Endothelial cell of umbilical vein (primary cell): ENCODE measurements at regions not wholly inside any gene's neighbourhood (a gene's known extent, or its start where the extent isn't known, plus 50 kb on each side); places are given as distances from the start of the nearest gene placed in this dataset.

Experiments used
- BruUV-seq: library from RNA; stranded (reverse); fragments of 400-500 nt; replicated peaks from 2 replicates; lab custom pipeline; 2021; lab: Mats Ljungman, UMichigan
- CTCF ChIA-PET: fragments of 300-600, 350-600 bp; sonication (Branson Sonifier 250); formaldehyde crosslinking; loops from one replicate; lab custom pipeline; 2021; ENCODE audit warnings: antibody characterized with exemption, inconsistent platforms; lab: Charles Lee
- POLR2A ChIA-PET: fragments of 300-600, 350-600 bp; sonication (Branson Sonifier 250); formaldehyde crosslinking; loops from one replicate; lab custom pipeline; 2021; ENCODE audit warnings: antibody characterized with exemption, inconsistent platforms; lab: Charles Lee
- DNase-seq: peaks from one replicate; pipeline ENCODE4 v3.0.0-alpha.2; 2011; ENCODE audit warnings: low read depth, low spot score
- FAIRE-seq: peaks from 2 replicates; lab custom pipeline; 2011; peaks lifted over from hg19 to GRCh38; lab: Jason Lieb, UNC
- H2AFZ ChIP-seq: 2 replicates; pipeline ENCODE4 v1.6.0; 2012; ENCODE audit warnings: low read depth, low read length, control low read depth, inconsistent platforms
- H3K27ac ChIP-seq: 2 replicates; pipeline ENCODE4 v1.5.1; 2011; ENCODE audit warnings: low read depth, mild to moderate bottlenecking, control low read depth, low read length, moderate library complexity; ENCODE audit not compliant: insufficient read depth
- H3K27me3 ChIP-seq, 2 experiments: 2 replicates each; pipeline versions ENCODE4 v1.6.0 to v1.6.1; 2011; ENCODE audit warnings: low read length in 2 of 2, mixed read lengths in 1 of 2; ENCODE audit not compliant: control insufficient read depth in 2 of 2, insufficient read depth in 2 of 2
- H3K36me3 ChIP-seq, 2 experiments: 2 replicates in 1 of 2; 3 replicates in 1 of 2; pipeline ENCODE4 v1.5.1; 2011; ENCODE audit warnings: low read length in 2 of 2, mild to moderate bottlenecking in 1 of 2, moderate library complexity in 1 of 2; ENCODE audit not compliant: control insufficient read depth in 2 of 2, insufficient read depth in 2 of 2; ENCODE audit errors: extremely low read depth in 1 of 2
- H3K4me1 ChIP-seq: 3 replicates; pipeline ENCODE4 v1.5.1; 2011; ENCODE audit warnings: mild to moderate bottlenecking, low read length; ENCODE audit not compliant: control insufficient read depth, insufficient read depth; ENCODE audit errors: extremely low read depth
- H3K4me2 ChIP-seq: 2 replicates; pipeline ENCODE4 v1.6.1; 2011; ENCODE audit warnings: low read length, control low read depth, mixed read lengths; ENCODE audit not compliant: insufficient read depth
- H3K4me3 ChIP-seq, 3 experiments: fragments of 200-600 bp in 1 of 3; sonication (generic), shearing (Covaris generic) in 1 of 3; replicated peaks in 1 of 3; 2 replicates each; pipeline ENCODE4 v1.5.1; 2011 to 2016; ENCODE audit warnings: control low read depth in 3 of 3, low read length in 3 of 3, mild to moderate bottlenecking in 2 of 3, inconsistent platforms in 1 of 3, low read depth in 1 of 3, moderate library complexity in 1 of 3; ENCODE audit not compliant: insufficient read depth in 1 of 3
- H3K79me2 ChIP-seq: 2 replicates; pipeline ENCODE4 v1.6.0; 2012; ENCODE audit warnings: low read length, inconsistent platforms; ENCODE audit not compliant: control insufficient read depth, insufficient read depth
- H3K9ac ChIP-seq: replicated peaks from 2 replicates; pipeline ENCODE3; 2011; ENCODE audit warnings: low read length, control low read depth; ENCODE audit not compliant: insufficient read depth; ENCODE audit errors: extremely low read depth
- H3K9me1 ChIP-seq: replicated peaks from 3 replicates; pipeline ENCODE4 v1.6.0; 2011; ENCODE audit warnings: mild to moderate bottlenecking, low read length; ENCODE audit not compliant: control insufficient read depth, insufficient read depth; ENCODE audit errors: extremely low read depth
- H3K9me3 ChIP-seq: replicated peaks from 2 replicates; pipeline ENCODE4 v1.5.1; 2012; ENCODE audit warnings: low read length, inconsistent platforms; ENCODE audit not compliant: control insufficient read depth, insufficient read depth
- H4K20me1 ChIP-seq: replicated peaks from 2 replicates; pipeline ENCODE3; 2011; ENCODE audit warnings: mild to moderate bottlenecking, low read length; ENCODE audit not compliant: control insufficient read depth, insufficient read depth; ENCODE audit errors: extremely low read depth
- EZH2 ChIP-seq: IDR thresholded peaks from 2 replicates; pipeline ENCODE4 v1.6.1; 2012; ENCODE audit warnings: borderline replicate concordance, low read depth, mild to moderate bottlenecking, moderate library complexity, low read length, inconsistent platforms; ENCODE audit not compliant: severe bottlenecking
- FOS ChIP-seq: IDR thresholded peaks from 2 replicates; pipeline ENCODE4 v1.6.1; 2011; ENCODE audit warnings: mild to moderate bottlenecking, low read length, moderate library complexity, borderline replicate concordance; ENCODE audit not compliant: insufficient read depth
- GATA2 ChIP-seq: IDR thresholded peaks from 2 replicates; pipeline ENCODE4 v1.7.0; 2011; ENCODE audit warnings: low read depth, mild to moderate bottlenecking, moderate library complexity, mixed read lengths, low read length; ENCODE audit not compliant: insufficient read length, insufficient read depth
- JUN ChIP-seq: IDR thresholded peaks from 2 replicates; pipeline ENCODE4 v1.6.1; 2011; ENCODE audit warnings: borderline replicate concordance, low read depth; ENCODE audit not compliant: insufficient read length, insufficient read depth
- MYC ChIP-seq: IDR thresholded peaks from one replicate; pipeline ENCODE4 v1.6.1; 2011; ENCODE audit warnings: mild to moderate bottlenecking, low read depth, low read length
- POLR2A ChIP-seq: IDR thresholded peaks from 2 replicates; pipeline ENCODE4 v1.6.1; 2012; ENCODE audit warnings: low read depth, mild to moderate bottlenecking, control low read depth, low read length
- POLR2AphosphoS5 ChIP-seq: IDR thresholded peaks from 2 replicates; pipeline ENCODE4 v1.6.1; 2012; ENCODE audit warnings: low read depth, mild to moderate bottlenecking, control low read depth, low read length, moderate library complexity; ENCODE audit not compliant: insufficient read depth
- dilution Hi-C: fragments of 300-500 bp; cut with MboI; formaldehyde crosslinking; loops from one replicate; pipeline ENCODE4 v1.15.0; 2019; ENCODE audit warnings: low sequenced_read_pairs; ENCODE audit not compliant: extremely low pct_ligation_motif_present
- intact Hi-C: fragments of 100-400 bp; cut with micrococcal nuclease; formaldehyde crosslinking; loops from one replicate; pipeline ENCODE4 v1.10.0; 2022
- TF ChIP-seq, protein P1 (sequence below): IDR thresholded peaks from 2 replicates; pipeline ENCODE4 v1.6.1; 2011; ENCODE audit not compliant: insufficient read depth, insufficient read length
- TF ChIP-seq, protein P2 (sequence below), 2 donors: IDR thresholded peaks; 1 replicate in 1 of 2; 2 replicates in 1 of 2; pipeline ENCODE4 v1.5.1; 2011; ENCODE audit warnings: low read length in 2 of 2, mild to moderate bottlenecking in 2 of 2, moderate library complexity in 2 of 2, control low read depth in 1 of 2, inconsistent platforms in 1 of 2, low read depth in 1 of 2; ENCODE audit not compliant: insufficient read depth in 1 of 2; ENCODE audit errors: extremely low read depth in 1 of 2

DNA sequence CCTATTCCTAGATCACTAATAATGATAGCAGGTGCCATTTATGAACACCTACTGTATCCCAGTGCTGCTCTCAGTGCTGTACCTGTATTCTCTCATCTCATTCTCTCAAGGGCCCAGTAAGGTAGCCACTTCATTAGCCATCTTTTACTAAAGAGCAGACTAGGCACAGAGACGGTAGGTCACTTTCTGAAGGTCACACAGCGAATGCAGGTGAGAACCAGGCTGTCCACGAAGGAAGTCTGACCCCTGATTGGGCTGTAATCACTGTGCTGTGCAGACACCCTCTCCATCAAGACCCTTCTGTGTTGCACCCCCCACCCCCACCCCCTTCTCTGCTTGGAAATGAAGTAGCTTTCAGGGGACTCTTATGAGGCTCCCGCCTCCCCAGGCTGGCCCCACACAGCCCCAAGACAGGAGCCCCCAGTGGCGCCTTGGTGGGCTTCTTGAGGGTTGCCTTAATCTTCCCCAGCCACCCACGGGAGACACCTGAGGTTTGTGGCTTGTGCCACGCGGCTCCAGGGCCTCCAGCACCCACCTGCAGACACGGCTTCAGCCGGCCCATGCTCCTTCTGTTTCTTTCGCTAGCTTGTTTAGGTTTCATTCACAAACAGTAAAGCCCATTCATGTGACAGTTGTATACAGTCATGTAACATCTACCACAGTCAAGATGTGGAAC lies 81.7 kb upstream of the FAM20C start:
- H2AFZ ChIP-seq: no peak overlapping the region
- ChIA-PET POLR2A (no interaction called here), CTCF (no interaction called here)
- H3K4me2 ChIP-seq: no peak overlapping the region
- H3K79me2 ChIP-seq: no peaks in the 10 kb centered on the region
- H3K9me1 ChIP-seq: no peaks in the 10 kb centered on the region
- H3K27ac ChIP-seq: no peak overlapping the region
- no peak overlapping the region for H3K9ac ChIP-seq
- H4K20me1 ChIP-seq: no peaks in the 10 kb centered on the region
- no TSS peak for BruUV-seq
- no peak for DNase-seq
- TF ChIP-seq GATA2 (no peak), JUN (no peak), EZH2 (no peak)
- TF ChIP-seq, protein P1, sequence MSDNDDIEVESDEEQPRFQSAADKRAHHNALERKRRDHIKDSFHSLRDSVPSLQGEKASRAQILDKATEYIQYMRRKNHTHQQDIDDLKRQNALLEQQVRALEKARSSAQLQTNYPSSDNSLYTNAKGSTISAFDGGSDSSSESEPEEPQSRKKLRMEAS: no peak
- H3K9me3 ChIP-seq: no peaks in the 10 kb centered on the region
- FAIRE-seq: no peak
- intact Hi-C loops (no loop called here), dilution Hi-C loops (no loop called here)
- H3K27me3 ChIP-seq: peaks cover 4 to 6% of the 10 kb centered on the region in 2 experiments
- H3K4me1 ChIP-seq: no peaks in the 10 kb centered on the region
- H3K4me3 ChIP-seq: no peak overlapping the region
- no peaks in the 10 kb centered on the region for H3K36me3 ChIP-seq

DNA sequence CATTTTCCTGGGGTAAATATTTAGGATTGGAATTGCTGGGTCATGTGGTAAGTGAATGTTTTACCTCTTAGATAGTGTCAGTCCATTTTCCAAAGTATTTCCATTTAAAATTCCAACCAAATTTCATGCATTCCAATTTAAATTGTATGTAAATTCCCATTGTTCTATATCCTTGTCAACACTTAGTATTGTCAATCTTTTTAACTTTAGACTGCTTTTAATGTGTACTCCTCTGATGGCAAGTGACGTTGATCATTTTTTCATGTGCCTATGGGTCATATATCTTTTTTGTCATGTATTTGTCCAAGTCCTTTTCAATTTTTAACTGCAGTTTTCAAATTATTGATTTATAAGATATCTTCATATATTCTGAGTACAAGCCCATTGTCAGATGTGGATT lies 80.8 kb upstream of the FAM20C start:
- no peaks in the 10 kb centered on the region for H4K20me1 ChIP-seq
- no peaks in the 10 kb centered on the region for H3K9me3 ChIP-seq
- H3K79me2 ChIP-seq: no peaks in the 10 kb centered on the region
- CTCF ChIA-PET: no interaction called here
- H3K4me3 ChIP-seq: no peak overlapping the region
- intact Hi-C loops: no loop called here
- no peak overlapping the region for H3K9ac ChIP-seq
- no peaks in the 10 kb centered on the region for H3K4me1 ChIP-seq
- BruUV-seq: no TSS peak
- dilution Hi-C loops: no loop called here
- no peak overlapping the region for H2AFZ ChIP-seq
- POLR2A ChIA-PET: no interaction called here
- H3K27me3 ChIP-seq: peaks cover 4 to 6% of the 10 kb centered on the region in 2 experiments
- H3K36me3 ChIP-seq: no peaks in the 10 kb centered on the region
- no peak for DNase-seq
- H3K4me2 ChIP-seq: no peak overlapping the region
- H3K9me1 ChIP-seq: no peaks in the 10 kb centered on the region
- H3K27ac ChIP-seq: no peak overlapping the region
- TF ChIP-seq EZH2: no peak
- no peak for TF ChIP-seq POLR2AphosphoS5
- TF ChIP-seq, protein P1: no peak
- TF ChIP-seq JUN: no peak
- no peak for TF ChIP-seq FOS
- no peak for TF ChIP-seq MYC
- TF ChIP-seq POLR2A: no peak
- TF ChIP-seq, protein P2, sequence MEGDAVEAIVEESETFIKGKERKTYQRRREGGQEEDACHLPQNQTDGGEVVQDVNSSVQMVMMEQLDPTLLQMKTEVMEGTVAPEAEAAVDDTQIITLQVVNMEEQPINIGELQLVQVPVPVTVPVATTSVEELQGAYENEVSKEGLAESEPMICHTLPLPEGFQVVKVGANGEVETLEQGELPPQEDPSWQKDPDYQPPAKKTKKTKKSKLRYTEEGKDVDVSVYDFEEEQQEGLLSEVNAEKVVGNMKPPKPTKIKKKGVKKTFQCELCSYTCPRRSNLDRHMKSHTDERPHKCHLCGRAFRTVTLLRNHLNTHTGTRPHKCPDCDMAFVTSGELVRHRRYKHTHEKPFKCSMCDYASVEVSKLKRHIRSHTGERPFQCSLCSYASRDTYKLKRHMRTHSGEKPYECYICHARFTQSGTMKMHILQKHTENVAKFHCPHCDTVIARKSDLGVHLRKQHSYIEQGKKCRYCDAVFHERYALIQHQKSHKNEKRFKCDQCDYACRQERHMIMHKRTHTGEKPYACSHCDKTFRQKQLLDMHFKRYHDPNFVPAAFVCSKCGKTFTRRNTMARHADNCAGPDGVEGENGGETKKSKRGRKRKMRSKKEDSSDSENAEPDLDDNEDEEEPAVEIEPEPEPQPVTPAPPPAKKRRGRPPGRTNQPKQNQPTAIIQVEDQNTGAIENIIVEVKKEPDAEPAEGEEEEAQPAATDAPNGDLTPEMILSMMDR (IDR thresholded peaks at IDR 0.05; ENCODE audit: extremely low read depth in 1 of 2, insufficient read depth in 1 of 2, low read depth in 1 of 2, low read length in 2 of 2): no peak
- TF ChIP-seq GATA2: no peak
- FAIRE-seq: no peak
